Stimulated activated CD4-positive, alpha-beta T cell treated with anti-CD3 and anti-CD28 coated beads, Interleukin-1b, Interleukin-23, amount 100 ng/mL, for 24 hours (primary cell): ENCODE measurements at regions not wholly inside any gene's neighbourhood (a gene's known extent, or its start where the extent isn't known, plus 50 kb on each side); places are given as distances from the start of the nearest gene placed in this dataset.

Source experiments
- DNase-seq, 4 experiments: peaks; one replicate each; pipeline ENCODE4 v3.0.0-alpha.2; 2020; ENCODE audit warnings: low read depth in 4 of 4, low spot score in 1 of 4

GRCh38 chr4:67051000-67051789 lies 494.1 kb downstream of the CENPC start:
- no peak for DNase-seq

- no peak for DNase-seq
Measured at GRCh38 chr4:67049446-67049845, 495.9 kb downstream of the CENPC start.

GRCh38 chr4:67048530-67048929 lies 496.8 kb downstream of the CENPC start:
- no peak for DNase-seq

- DNase-seq: no peak
Measured at GRCh38 chr4:67040315-67040714, 505.0 kb downstream of the CENPC start.

GRCh38 chr4:67038228-67038566 lies 507.1 kb downstream of the CENPC start:
- no peak for DNase-seq

GRCh38 chr4:67037504-67038227 lies 507.6 kb downstream of the CENPC start:
- DNase-seq: no peak

GRCh38 chr4:67036791-67037190 lies 508.5 kb downstream of the CENPC start:
- DNase-seq: no peak

- DNase-seq: no peak
Measured at GRCh38 chr4:67035986-67036385, 509.3 kb downstream of the CENPC start.

GRCh38 chr4:67035501-67035900 lies 509.8 kb downstream of the CENPC start:
- no peak for DNase-seq

- no peak for DNase-seq
Measured at GRCh38 chr4:67030636-67031035, 514.7 kb downstream of the CENPC start.

GRCh38 chr4:67020438-67020797 lies 524.9 kb downstream of the CENPC start:
- DNase-seq: no peak

GRCh38 chr4:67019686-67020437 lies 525.4 kb downstream of the CENPC start:
- no peak for DNase-seq

GRCh38 chr4:67014592-67014991 lies 530.7 kb downstream of the CENPC start:
- DNase-seq: no peak

- DNase-seq: no peak
Measured at GRCh38 chr4:67006791-67007190, 538.5 kb downstream of the CENPC start.

GRCh38 chr4:66991521-66991920 lies 553.8 kb downstream of the CENPC start:
- DNase-seq: no peak

- DNase-seq: no peak
Measured at GRCh38 chr4:66974665-66975064, 570.6 kb downstream of the CENPC start.

- no peak for DNase-seq
Measured at GRCh38 chr4:66972087-66972486, 573.2 kb downstream of the CENPC start.

- DNase-seq: no peak
Measured at GRCh38 chr4:66964467-66964866, 580.8 kb downstream of the CENPC start.

- no peak for DNase-seq
Measured at GRCh38 chr4:66963084-66963483, 582.2 kb downstream of the CENPC start.

- DNase-seq: no peak
Measured at GRCh38 chr4:66959207-66959606, 586.1 kb downstream of the CENPC start.

- DNase-seq: no peak
Measured at GRCh38 chr4:66956852-66957251, 588.5 kb downstream of the CENPC start.

GRCh38 chr4:66956426-66956825 lies 588.9 kb downstream of the CENPC start:
- no peak for DNase-seq
